Gastrocnemius medialis (tissue), 4 donors: ENCODE measurements at regions not wholly inside any gene's neighbourhood (a gene's known extent, or its start where the extent isn't known, plus 50 kb on each side); places are given as distances from the start of the nearest gene placed in this dataset.

Experiments used
- CTCF ChIP-seq, 5 experiments: fragments of 450-650 bp in 3 of 5; fragments of 200-600 bp in 2 of 5; sonication (generic) in 2 of 5; IDR thresholded peaks in 4 of 5; conservative IDR thresholded peaks in 1 of 5; 1 replicate in 4 of 5; 2 replicates in 1 of 5; pipeline ENCODE4 v1.5.1; 2016 to 2019; ENCODE audit warnings: antibody characterized with exemption in 5 of 5, mild to moderate bottlenecking in 3 of 5, moderate library complexity in 3 of 5
- POLR2A ChIP-seq, 2 donors: fragments of 450-650 bp; IDR thresholded peaks; one replicate each; pipeline ENCODE4 v1.6.1; 2017; ENCODE audit warnings: antibody characterized with exemption in 2 of 2, mild to moderate bottlenecking in 2 of 2, moderate library complexity in 2 of 2

- no peak for TF ChIP-seq CTCF (IDR thresholded peaks at IDR 0.05 in 4 of 5, conservative IDR thresholded peaks at IDR 0.05 in 1 of 5)
- no peak for TF ChIP-seq POLR2A (IDR thresholded peaks at IDR 0.05)
Measured at GRCh38 chr13:72383646-72384045, 343.8 kb downstream of the MZT1 start.
